ENCODE measurements at regions not wholly inside any gene's neighbourhood (a gene's known extent, or its start where the extent isn't known, plus 50 kb on each side); places are given as distances from the start of the nearest gene placed in this dataset.
"Not testable (repeated sequence)": the region's sequence is repeated elsewhere in the genome, so short reads cannot be mapped to it uniquely, and the experiment has no call there.

GRCh38 chr7:51869452-51869851 is 552.8 kb upstream of the COBL start:
- no peak for DNase-seq

DNA sequence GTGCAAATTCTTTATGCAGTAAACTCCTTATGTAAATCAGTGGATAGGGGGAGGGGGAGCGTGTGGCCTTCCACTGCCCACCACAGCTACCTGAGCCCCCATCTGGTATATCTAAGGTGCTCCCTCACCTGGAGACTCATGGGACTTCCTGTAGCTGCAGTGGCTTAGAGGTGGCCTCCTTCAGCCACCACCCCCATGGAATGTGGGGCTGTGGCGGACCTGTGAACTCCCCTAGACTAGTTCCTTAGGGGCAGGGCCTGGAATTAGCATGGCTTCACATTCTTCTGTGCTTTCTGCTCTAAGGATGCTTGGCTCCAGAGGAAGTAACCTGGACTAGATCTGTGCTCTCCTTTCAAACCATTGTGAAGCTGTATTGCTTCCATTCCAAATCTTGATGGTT is 550.5 kb upstream of the COBL start:
- no peak for DNase-seq

GRCh38 chr7:51860305-51860704 is 543.7 kb upstream of the COBL start:
- DNase-seq = no peak

DNA sequence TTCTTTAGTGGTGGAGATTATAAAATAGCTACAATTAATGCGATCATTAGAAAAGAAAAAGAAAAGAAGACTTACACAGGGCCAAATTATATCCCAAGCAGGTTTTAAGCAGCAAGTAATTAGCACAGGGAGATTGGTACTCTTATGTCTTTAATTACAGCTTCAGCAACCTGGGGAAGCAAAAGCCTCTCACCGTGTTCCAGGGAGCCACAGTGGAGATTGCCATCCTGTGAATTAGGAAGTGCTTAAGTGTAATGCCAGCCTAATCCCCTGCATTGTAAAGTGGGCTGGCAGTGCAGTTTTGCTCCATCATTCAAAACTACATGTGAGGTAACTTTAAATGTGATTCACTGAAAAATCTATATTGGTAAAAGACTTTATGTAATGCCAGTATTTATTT is 533.5 kb upstream of the COBL start:
- DNase-seq = peak; percentile 72 to 87

DNA sequence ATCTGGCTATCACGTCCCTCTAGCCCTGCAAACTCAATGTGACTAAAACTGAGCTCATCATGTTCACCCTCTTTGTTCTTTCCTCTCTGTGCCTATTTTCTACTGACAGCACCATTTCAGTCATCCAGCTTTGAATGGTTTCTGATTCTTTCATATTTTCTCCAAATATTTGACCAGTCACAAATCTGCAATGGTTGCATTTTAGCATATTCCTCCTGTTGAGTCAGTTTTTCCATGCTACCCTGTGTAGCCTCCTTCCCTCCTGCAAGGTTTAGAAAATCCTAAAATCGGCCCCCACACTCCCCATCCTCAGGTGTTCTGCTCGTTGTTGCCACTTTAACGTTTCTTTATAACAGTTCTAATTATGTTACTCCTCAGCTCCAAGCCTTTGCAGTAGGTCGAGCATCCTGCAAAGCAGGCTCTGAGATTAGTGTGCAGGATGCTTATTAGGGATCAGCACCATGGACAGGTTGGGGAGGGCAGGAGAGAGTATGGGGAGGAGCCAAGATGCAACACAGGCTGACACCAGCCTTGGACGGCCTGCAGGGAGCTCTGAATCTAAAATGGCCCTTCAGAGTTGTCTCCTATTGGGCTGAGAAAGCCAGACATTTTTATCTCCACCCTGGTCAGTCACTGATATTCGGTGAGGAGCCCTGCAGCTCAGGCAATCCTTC is 531.0 kb upstream of the COBL start:
- peak; percentile 3 to 54 for DNase-seq

GRCh38 chr7:51839130-51839529 is 522.5 kb upstream of the COBL start:
- DNase-seq = not testable (repeated sequence)

GRCh38 chr7:51827631-51828030 is 511.0 kb upstream of the COBL start:
- no peak for DNase-seq

DNA sequence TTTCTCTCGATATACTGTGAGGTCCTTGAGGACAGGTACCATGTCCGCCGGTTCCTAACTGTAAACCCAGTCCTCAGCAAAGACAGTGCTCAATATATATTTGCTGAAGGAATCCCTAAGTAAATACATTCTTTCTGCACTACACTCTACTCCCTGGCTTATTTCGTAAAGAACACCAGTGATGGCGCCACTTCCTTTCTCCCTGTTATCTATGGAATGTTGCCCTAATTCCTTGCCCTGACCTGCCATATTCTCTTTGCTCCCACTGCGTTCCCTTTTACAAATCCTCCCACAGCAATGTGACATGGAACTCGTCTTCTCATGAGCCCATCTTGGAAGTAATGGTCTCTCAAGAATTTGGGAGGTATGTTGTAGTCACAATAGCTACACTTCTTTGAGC is 507.4 kb upstream of the COBL start:
- no peak for DNase-seq

GRCh38 chr7:51823437-51823836 is 506.8 kb upstream of the COBL start:
- DNase-seq = no peak

DNA sequence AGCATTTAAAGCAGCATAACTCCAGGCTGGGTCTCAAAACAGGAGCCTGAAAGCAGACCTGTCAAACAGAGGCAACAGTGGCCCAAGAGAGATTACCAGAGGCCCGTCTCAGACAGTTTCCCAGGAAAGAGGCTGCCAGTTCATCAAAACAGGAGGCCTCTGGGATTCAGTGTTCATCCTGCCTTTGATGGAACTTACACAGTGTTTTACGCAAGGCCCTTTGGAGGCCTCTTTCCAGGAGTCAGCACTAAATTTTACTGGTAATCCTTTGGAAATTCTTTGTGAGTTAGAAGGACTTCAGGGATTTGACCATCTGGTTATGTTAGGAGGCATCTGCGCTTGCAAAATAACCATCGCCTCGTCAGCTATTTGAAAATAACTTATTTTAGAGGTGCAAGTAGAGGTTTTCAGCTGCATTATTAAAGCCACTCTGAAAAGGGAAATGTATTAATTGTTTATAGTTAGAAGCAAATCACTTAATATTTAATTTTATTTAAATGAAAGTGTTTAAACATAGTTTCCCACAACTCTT is 501.2 kb upstream of the COBL start:
- DNase-seq = peak; percentile 73 to 88

DNA sequence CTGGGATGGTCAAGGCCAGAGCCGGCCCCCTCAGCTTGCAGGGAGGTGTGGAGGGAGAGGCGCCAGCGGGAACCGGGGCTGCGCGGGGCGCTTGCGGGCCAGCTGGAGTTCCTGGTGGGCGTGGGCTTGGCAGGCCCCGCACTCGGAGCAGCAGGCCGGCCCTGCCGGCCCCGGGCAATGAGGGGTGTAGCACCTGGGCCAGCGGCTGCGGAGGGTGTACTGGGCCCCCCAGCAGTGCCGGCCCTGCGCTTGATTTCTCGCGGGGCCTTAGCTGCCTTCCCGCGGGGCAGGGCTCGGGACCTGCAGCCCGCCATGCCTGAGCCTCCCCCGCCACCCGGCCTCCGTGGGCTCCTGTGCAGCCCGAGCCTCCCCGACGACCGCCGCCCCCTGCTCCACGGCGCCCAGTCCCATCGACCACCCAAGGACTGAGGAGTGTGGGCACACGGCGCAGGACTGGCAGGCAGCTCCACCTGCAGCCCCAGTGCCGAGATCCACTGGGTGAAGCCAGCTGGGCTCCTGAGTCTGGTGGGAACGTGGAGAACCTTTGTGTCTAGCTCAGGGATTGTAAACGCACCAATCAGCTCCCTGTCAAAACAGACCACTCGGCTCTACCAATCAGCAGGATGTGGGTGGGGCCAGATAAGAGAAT is 489.3 kb upstream of the COBL start:
- DNase-seq = not testable (repeated sequence)

DNA sequence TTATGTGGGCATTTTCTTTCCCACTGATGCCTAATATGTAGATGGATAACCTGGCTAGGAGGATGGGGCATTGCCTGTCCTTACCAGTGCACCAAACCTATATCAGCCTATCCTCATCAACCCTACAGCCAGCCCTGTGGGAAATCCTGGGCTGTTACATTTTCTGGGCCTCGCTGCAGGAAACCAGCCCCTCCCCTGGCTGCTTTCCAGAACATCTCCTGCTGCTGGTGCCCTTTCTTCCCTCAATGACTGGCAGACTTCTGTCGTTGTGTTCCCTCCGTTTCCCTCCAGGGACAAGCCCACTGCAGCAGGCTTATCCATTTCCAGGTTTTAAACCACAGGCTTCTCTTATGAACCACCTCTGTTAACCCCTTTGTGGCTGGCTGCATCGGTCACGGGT is 486.1 kb upstream of the COBL start:
- peak in 1 of 2 experiments; percentile 10 for DNase-seq

DNA sequence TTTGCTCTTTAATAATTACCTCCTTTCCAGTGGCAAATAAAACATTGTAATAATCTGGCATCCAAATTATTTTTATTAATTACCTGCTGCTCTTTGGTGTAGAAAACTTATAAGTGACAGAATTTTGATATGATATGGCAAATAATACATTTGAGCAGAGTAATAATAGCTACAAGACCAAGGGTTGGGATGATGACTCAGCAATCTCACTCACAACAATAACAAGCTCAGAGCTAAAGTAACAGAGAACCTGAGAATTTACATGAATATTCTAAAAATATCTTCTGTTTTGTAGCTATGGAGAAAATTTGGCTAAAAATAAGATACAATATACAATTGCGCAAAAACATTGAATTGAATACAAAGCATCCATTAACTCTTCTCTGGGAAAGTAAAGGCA is 480.8 kb upstream of the COBL start:
- DNase-seq = no peak

GRCh38 chr7:51792796-51793195 is 476.2 kb upstream of the COBL start:
- no peak for DNase-seq

- DNase-seq = peak; percentile 1 to 54
Observed at GRCh38 chr7:51789489-51789888, 472.9 kb upstream of the COBL start.

- no peak for DNase-seq
Observed at GRCh38 chr7:51786284-51786683, 469.7 kb upstream of the COBL start.

DNA sequence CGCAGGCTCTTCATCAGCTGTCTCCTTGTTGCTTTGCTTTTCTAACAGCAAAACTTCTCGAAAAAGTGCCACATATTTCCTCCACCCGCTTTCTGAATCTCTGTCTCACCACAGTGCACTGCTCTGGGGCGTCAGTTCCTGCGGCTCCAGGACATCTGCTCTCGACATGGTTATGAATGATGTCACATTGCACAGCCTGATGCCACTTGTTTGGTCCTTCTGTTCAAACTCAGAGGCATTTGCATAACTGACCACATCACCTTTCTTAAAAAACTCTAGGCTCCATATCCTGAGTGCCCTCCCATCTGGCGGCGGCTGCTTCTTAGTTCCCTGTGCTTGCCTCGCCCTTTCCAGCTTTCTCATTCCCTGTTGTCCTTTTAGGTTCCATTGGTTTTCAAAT is 469.3 kb upstream of the COBL start:
- peak; percentile 64 to 93 for DNase-seq

DNA sequence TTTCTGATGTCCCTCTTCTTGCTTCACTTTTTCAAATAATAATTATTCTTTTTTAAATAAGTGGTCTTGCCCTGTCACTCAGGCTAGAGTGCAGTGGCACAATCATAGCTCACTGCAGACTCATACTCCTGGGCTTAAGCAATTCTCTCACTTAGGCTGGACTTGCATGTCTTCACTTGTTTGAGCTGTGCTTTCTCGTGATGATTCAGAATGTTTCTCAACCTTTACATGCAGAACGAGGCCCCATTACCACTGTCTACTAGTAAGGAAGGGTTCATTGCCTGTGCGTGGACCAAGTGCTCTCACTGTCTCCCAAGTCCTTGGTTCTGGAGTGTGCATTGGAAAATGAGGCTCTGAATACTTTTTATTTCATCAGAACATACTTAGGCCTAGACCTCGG is 468.6 kb upstream of the COBL start:
- DNase-seq = no peak

DNA sequence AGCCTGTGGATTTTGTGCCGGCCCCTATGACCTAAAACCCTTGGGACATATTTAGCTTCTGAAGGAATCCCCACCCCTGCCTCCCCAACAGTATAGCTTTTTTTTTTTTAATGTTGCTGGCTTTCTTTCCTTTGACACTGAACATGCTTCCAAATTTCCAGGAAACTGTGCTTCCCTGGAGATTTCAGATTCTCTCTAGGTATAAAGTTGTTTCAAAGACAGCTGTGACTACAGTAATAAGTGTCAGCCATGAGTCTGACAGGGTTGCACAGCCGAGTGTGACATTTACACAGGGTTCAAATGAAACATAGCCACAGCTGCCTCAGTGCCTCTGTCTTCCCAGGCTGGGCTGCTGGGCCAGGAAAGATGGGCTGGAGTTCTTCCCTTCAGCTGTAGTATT is 466.6 kb upstream of the COBL start:
- DNase-seq = no peak

DNA sequence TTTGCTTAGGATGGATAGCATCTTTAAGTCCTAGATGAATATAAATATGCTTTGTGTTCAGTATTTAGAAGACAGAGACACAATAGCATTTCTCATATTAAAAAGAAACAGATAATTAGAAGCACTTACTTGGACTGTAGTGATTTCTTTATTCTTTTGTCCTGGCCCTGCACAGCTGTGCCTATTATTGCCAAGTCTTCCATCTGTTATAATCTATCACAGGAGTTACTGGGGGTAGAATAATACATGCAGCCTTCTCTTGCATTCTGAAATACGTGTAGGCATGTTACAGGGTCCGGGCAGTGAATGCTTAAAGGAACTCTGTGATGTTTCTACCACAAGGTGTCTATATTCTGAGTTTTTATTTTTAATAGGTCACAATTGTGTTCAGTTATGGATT is 461.5 kb upstream of the COBL start:
- DNase-seq = peak; percentile 10 to 70

DNA sequence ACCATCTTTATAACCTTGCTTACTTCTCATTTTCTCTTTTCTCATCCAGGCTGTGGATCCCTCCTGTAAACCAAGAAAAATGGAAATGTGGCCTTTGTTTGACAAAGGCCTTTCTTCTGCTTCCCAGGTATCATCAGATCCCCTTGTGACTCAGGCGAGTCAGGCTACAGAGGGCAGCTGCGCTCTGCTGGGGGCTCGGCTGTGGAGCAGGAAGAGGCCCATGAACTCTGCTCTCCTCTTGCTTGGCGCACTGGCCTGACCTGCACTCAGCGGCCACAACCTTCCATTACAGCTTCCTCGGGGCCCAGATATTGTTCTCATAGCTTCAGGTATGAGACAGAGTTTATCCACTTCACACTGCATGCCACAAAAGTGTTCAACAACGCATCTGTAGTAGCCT is 457.6 kb upstream of the COBL start:
- no peak for DNase-seq

DNA sequence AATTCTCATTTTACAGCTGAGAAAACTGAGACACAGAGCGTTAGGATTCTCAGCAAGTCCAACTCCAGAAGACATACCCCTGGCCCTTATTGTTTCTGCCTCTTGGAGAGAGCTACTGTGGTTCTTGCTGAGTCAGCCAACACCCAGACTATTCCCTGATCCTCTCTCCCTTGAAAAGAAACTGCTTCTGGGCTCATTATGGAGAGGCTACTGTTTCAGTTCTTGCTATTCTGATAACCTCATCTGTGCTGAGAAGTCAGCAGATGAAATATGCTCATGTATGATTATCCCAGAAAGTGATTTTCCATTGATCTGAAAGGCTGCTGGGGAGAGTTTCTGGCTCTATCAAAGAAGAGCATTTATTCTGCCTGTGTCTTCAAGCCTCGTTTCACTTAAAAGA is 455.6 kb upstream of the COBL start:
- no peak for DNase-seq

GRCh38 chr7:51764976-51765375 is 448.4 kb upstream of the COBL start:
- no peak for DNase-seq

DNA sequence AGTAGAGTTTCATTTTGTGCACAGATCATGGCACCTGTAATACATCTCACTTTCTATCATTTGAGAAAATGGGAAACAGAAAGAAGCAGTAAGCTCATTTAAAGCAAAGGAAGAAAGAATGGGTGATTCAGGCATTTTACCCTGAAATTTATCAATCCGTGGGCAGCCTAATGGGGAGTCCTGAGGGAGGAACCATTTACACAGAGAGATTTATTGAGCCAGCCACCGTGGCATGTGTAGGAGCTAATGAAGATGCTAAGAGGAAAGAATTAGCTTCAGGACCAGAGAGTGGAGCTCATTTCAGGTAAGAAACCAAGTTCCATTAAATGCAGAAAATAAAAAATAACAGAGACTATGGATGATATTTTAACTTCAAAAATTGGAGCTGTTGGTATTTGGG is 443.4 kb upstream of the COBL start:
- DNase-seq = no peak

GRCh38 chr7:51757960-51758359 is 441.4 kb upstream of the COBL start:
- no peak for DNase-seq
